Naive thymus-derived CD8-positive, alpha-beta T cell (primary cell): ENCODE measurements at regions not wholly inside any gene's neighbourhood (a gene's known extent, or its start where the extent isn't known, plus 50 kb on each side); places are given as distances from the start of the nearest gene placed in this dataset.
"Not testable (repeated sequence)": the region's sequence is repeated elsewhere in the genome, so short reads cannot be mapped to it uniquely, and the experiment has no call there.

Source experiments
- ATAC-seq, 2 donors: fragments of 150-1000 bp; cut with Tn5 transposase in 1 of 2; sonication (Bioruptor Pico), chemical (Tn5 transposase) in 1 of 2; 1 replicate in 1 of 2; 2 replicates in 1 of 2; pipeline ENCODE4 v1.10.0; 2021; ENCODE audit warnings: mild to moderate bottlenecking in 2 of 2, moderate library complexity in 2 of 2
- POLR2A ChIA-PET: fragments of 350-600 bp; sonication (Branson Sonifier 250); formaldehyde crosslinking; loops from one replicate; lab custom pipeline; 2021; ENCODE audit warnings: antibody characterized with exemption; lab: Charles Lee
- DNase-seq, 10 donors: peaks; one replicate each; pipeline versions ENCODE4 v3.0.0 to v3.0.0-alpha.2; 2020 to 2022
- H3K27ac Mint-ChIP-seq, 10 donors: one replicate each; pipeline ENCODE4 v1.8.0; 2020 to 2022; ENCODE audit warnings: mild to moderate bottlenecking in 10 of 10, mixed read lengths in 10 of 10, moderate library complexity in 4 of 10, inconsistent platforms in 1 of 10
- H3K27me3 Mint-ChIP-seq, 5 donors: one replicate each; pipeline ENCODE4 v1.8.0; 2021 to 2022; ENCODE audit warnings: mixed read lengths in 5 of 5
- H3K36me3 Mint-ChIP-seq, 3 donors: one replicate each; pipeline ENCODE4 v1.8.0; 2020 to 2022; ENCODE audit warnings: mixed read lengths in 3 of 3, mild to moderate bottlenecking in 2 of 3, inconsistent platforms in 1 of 3
- H3K4me1 Mint-ChIP-seq, 4 donors: one replicate each; pipeline ENCODE4 v1.8.0; 2021 to 2022; ENCODE audit warnings: mixed read lengths in 4 of 4
- H3K4me3 Mint-ChIP-seq, 10 donors: one replicate each; pipeline ENCODE4 v1.8.0; 2020 to 2022; ENCODE audit warnings: mild to moderate bottlenecking in 10 of 10, mixed read lengths in 10 of 10, moderate library complexity in 6 of 10, inconsistent platforms in 1 of 10
- H3K9me3 Mint-ChIP-seq, 9 donors: one replicate each; pipeline ENCODE4 v1.8.0; 2020 to 2022; ENCODE audit warnings: mixed read lengths in 9 of 9, mild to moderate bottlenecking in 3 of 9, inconsistent platforms in 1 of 9, moderate library complexity in 1 of 9

DNA sequence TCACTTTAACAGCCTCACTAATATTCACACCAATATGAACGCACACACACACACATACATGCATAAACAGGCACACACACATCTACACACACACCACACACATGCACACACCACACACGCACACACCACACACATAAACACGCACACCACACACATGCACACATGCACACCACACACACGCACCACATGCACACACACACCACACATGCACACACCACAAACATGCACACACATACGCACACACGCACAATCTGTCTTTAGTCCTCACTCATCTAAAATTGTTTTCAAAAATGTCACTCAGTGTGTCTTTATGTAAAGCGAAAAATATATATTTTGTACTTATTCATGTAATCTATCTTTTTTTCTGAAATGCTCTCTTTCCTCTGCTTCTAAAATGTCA lies 158.1 kb upstream of the SGCG start:
- no peaks in the 10 kb centered on the region for H3K9me3 Mint-ChIP-seq
- POLR2A ChIA-PET: no interaction called here
- H3K36me3 Mint-ChIP-seq: no peaks in the 10 kb centered on the region
- no peak for ATAC-seq
- H3K4me3 Mint-ChIP-seq: no peak overlapping the region
- peaks cover 0 to 23% (median 8%) of the 10 kb centered on the region in 5 donors for H3K27me3 Mint-ChIP-seq
- no peak overlapping the region for H3K27ac Mint-ChIP-seq
- DNase-seq: no peak
- H3K4me1 Mint-ChIP-seq: peaks cover 0 to 6% (median 0%) of the 10 kb centered on the region in 4 donors

DNA sequence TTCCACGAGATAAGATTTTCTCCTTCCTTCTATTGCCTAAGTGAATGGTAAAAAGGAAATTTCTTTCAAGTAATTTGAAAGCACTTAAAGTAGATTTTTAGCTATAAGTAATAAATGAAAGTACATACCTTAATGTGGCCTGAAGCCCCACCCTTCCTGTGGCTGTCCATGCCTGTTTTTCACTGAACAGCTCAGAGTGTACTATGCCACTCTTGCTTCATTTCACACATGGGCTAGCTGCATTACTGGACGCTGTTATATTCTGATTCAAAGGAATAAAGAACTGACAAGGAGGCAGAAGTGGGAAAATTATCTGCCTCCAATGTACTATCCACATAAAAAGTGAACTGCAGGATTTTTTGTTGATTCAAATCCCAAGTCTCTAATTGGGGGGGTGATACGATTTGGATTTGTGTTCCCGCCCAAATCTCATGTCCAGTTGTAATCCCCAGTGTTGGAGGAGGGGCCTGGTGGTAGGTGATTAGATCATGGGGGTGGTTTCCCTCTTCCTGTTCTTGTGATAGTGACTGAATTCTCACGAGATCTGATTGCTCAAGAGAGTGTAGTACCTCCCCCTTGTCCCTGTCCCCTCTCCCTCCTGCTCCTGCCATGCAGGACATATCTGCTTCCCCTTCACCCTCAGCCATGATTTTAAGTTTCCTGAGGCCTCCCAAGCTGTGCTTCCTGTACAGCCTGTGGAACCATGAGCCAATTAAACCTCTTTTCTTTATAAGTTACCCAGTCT lies 154.7 kb upstream of the SGCG start:
- DNase-seq (no peak), ATAC-seq (no peak)
- POLR2A ChIA-PET: no interaction called here
- H3K36me3 Mint-ChIP-seq: no peaks in the 10 kb centered on the region
- no peaks in the 10 kb centered on the region for H3K9me3 Mint-ChIP-seq
- no peak overlapping the region for H3K4me3 Mint-ChIP-seq
- H3K27me3 Mint-ChIP-seq: peaks cover 2 to 28% (median 11%) of the 10 kb centered on the region in 5 donors
- H3K4me1 Mint-ChIP-seq: peaks cover 0 to 6% (median 0%) of the 10 kb centered on the region in 4 donors
- H3K27ac Mint-ChIP-seq: no peak overlapping the region

DNA sequence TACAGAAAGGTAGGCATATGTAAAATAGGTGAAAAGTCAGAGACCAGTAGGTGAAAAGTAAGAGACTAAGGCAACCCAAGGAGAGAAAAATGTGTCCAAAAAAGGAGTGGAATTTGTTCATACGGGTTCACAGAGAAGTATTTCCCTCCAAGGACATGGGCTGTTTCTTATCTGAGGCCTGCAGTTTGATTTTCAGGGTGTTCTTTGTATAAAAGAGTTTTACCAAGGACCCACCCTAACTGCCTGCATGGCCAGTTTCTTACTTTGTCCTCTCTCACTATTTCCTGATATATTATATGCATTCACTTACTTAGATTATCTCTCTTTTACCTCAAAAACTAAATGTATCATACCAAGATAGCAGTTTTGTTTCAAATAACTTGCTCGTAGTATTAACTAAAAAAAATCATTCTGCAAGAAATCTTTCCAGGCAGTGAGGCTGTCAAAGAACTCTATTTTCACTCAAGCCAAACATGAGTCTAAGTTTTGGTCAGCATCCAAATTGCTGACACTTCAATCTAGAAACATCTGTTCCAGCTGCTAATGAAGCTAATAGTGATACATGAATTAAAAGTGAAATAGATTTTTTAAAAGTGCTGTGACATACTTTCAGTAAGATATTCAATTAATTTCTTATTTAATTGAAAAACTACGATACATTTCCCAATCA lies 141.4 kb upstream of the SGCG start:
- DNase-seq (no peak), ATAC-seq (no peak)
- no peaks in the 10 kb centered on the region for H3K9me3 Mint-ChIP-seq
- H3K36me3 Mint-ChIP-seq: no peaks in the 10 kb centered on the region
- no peaks in the 10 kb centered on the region for H3K4me1 Mint-ChIP-seq
- H3K27me3 Mint-ChIP-seq: peaks cover 0 to 6% (median 2%) of the 10 kb centered on the region in 5 donors
- POLR2A ChIA-PET: no interaction called here
- H3K4me3 Mint-ChIP-seq: no peak overlapping the region
- H3K27ac Mint-ChIP-seq: no peak overlapping the region

DNA sequence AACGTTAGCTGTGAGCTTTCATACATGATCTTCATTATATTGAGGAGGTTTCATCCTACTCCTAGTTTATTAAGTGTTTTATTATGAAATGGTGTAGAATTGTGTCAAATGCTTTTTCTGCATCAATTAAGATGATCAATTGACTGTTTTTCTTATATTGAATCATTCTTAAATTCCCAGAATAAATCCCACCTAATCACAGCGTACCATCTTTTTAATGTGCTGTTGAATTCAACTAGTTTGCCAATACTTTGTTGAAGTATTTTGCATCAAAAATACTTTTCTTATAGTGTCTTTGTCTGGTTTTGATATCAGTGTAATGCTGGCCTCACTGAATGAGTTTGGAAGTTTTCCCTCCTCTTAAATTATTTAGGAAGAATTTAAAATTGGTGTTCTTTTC lies 138.6 kb upstream of the SGCG start:
- Mint-ChIP-seq H3K9me3 (peaks cover 0 to 5% (median 0%) of the 10 kb centered on the region in 9 donors), H3K4me3 (no peak overlapping the region), H3K36me3 (no peaks in the 10 kb centered on the region), H3K4me1 (no peaks in the 10 kb centered on the region), H3K27ac (no peak overlapping the region), H3K27me3 (peaks cover 1 to 11% (median 5%) of the 10 kb centered on the region in 5 donors)
- ATAC-seq (no peak), DNase-seq (no peak)
- POLR2A ChIA-PET: no interaction called here

DNA sequence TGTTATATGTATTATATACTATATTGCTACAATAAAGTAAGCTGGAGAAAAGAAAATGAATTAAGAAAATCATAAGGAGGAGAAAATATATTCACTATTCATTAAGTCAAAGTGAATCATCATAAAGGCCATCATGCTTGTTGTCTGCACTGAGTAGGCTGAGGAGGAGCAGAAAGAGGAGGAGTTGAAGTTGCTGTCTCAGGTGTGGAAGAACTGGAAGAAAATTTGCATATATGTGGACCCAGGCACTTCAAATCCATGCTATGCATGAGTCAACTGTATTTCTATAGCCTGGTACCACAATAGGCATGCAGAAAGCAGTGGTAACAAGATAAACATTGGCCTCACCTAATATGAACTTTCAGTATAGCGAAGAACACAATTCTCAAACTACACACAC lies 135.9 kb upstream of the SGCG start:
- POLR2A ChIA-PET: no interaction called here
- Mint-ChIP-seq H3K4me1 (no peaks in the 10 kb centered on the region), H3K4me3 (no peak overlapping the region), H3K27ac (no peak overlapping the region), H3K36me3 (no peaks in the 10 kb centered on the region), H3K27me3 (peaks cover 0 to 11% (median 5%) of the 10 kb centered on the region in 5 donors), H3K9me3 (peaks cover 0 to 6% (median 0%) of the 10 kb centered on the region in 9 donors)
- ATAC-seq (no peak), DNase-seq (no peak)

DNA sequence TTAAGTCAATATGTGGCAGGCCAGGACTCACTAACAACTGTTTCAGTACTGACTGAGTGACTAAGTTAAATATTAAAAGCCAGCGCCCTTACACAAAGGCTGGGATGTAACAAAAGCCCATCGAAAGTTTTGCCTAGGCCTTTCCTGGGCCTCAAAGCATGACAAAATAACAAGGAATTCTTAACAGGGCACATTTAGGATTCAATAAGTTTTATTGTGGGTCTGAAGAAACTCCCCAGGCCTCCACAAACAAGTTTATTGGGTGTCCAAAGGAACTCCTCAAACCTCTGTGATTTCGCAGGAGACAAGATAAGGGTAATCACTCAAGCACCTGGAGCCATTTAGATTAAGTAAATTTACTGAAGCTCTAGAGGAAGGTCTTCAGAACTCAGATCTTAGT lies 130.7 kb upstream of the SGCG start:
- H3K4me1 Mint-ChIP-seq: no peaks in the 10 kb centered on the region
- H3K36me3 Mint-ChIP-seq: no peaks in the 10 kb centered on the region
- DNase-seq: no peak
- POLR2A ChIA-PET: no interaction called here
- H3K9me3 Mint-ChIP-seq: peaks cover 0 to 6% (median 0%) of the 10 kb centered on the region in 9 donors
- H3K27me3 Mint-ChIP-seq: peaks cover 0 to 7% (median 0%) of the 10 kb centered on the region in 5 donors
- ATAC-seq: no peak
- no peak overlapping the region for H3K27ac Mint-ChIP-seq
- no peak overlapping the region for H3K4me3 Mint-ChIP-seq

DNA sequence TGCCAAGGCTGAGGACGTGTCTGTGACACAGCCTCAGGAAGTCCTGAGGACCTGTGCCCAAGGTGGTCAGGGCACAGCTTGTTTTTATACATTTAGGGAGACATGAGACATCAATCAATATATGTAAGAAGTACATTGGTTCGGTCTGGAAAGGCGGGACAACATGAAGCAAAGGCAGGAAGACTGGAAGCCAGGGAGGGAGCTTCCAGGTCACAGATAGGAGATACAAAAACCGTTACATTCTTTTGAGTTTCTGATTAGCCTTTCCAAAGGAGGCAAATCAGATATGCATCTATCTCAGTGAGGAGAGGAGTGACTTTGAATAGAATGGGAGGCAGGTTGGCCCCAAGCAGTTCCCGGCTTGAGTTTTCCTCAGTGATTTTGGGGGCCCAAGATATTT lies 127.1 kb upstream of the SGCG start:
- H3K4me1 Mint-ChIP-seq, H3K9me3 Mint-ChIP-seq, H3K4me3 Mint-ChIP-seq: not testable (repeated sequence)

DNA sequence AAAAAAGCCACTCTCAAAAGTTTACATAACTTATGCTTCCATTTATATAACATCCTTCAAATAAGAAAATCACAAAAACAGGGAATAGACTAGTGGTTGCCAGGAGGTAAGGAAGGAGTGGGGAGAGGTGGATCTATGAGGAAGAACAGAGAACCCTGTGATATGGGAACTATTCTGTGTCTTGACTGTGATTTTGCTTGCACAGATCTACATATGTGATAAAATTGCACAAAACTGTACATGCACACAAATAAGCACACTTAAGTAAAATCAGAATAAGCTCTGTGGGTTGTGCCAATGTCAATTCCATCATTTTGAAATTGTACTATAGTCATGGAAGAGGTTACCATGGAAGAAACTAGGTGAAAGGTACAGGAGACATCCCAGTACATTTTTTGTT lies 121.6 kb upstream of the SGCG start:
- DNase-seq: peak in 1 of 10 donors; percentile 10
- no peak for ATAC-seq
- Mint-ChIP-seq H3K4me3 (no peak overlapping the region), H3K9me3 (peaks cover 0 to 5% (median 0%) of the 10 kb centered on the region in 9 donors), H3K4me1 (no peaks in the 10 kb centered on the region), H3K36me3 (no peaks in the 10 kb centered on the region), H3K27me3 (peaks cover 0 to 13% (median 0%) of the 10 kb centered on the region in 5 donors), H3K27ac (no peak overlapping the region)
- POLR2A ChIA-PET: no interaction called here

More for the DNA sequence above, 127.1 kb upstream of the SGCG start:
- H3K36me3 Mint-ChIP-seq, H3K27ac Mint-ChIP-seq, DNase-seq, POLR2A ChIA-PET, ATAC-seq: not testable (repeated sequence)
- peaks cover 0 to 13% (median 0%) of the 10 kb centered on the region in 5 donors for H3K27me3 Mint-ChIP-seq

DNA sequence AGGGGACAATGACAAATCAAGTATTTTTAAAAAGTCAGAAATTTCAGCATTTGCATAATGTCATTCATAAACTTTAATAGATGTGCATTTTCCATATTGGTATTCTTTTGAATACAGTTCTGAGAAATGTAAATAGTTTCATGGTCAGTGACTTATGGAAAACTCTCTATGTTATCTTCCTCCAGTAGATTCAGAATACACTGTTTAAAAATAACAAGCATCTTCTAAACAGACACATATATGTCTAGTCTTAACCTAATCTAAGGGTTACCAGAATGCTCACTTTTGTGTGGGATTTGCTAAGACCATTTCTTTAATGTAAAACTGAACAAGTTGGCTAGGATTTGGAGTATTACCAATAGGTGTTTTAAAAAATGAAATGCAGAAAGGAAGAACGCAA lies 119.8 kb upstream of the SGCG start:
- Mint-ChIP-seq H3K27ac (no peak overlapping the region), H3K4me1 (no peaks in the 10 kb centered on the region)
- POLR2A ChIA-PET: no interaction called here

DNA sequence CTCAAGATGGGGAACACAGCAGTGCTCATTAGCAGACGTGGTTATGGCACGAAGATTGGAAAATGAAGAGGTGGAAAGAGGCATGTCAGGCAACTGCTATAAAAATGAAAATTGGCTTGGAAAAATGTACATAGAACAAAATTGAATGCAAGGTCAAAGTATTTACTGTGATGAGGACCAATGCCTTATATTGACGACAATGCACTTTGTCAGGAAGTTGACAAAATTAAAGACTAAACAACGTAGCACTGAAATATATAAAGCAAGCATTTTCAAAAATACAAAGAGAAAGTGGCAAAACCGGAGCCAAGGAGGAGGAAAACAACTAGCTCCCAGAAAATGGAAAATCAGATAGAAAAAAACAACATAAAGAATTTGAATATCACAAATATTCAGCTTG lies 113.7 kb upstream of the SGCG start:
- POLR2A ChIA-PET: no interaction called here

More for the DNA sequence above, 119.8 kb upstream of the SGCG start:
- Mint-ChIP-seq H3K27me3 (peaks cover 0 to 8% (median 0%) of the 10 kb centered on the region in 5 donors), H3K4me3 (no peak overlapping the region), H3K36me3 (no peaks in the 10 kb centered on the region), H3K9me3 (peaks cover 0 to 5% (median 0%) of the 10 kb centered on the region in 9 donors)
- ATAC-seq: no peak
- peak in 1 of 10 donors; percentile 7 for DNase-seq

DNA sequence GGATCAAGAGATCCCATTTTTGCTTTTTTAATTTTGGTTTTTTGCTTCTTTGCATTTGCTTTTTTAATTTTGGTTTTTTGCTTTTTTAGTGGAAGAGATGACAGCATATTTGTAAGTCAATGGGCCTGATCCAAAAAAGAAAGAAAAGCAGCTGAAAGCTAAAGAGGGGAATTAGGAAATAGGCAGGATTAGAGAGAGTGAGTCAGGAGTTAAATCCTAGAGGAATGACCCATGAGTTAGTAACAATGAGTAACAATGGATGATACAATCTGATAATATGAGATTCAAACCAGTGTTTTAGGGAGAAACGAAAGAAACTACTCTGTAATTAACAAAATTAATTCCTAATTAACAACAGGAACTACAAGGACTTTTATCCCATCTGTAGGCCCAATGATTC lies 111.2 kb upstream of the SGCG start:
- Mint-ChIP-seq H3K4me1 (no peaks in the 10 kb centered on the region), H3K27ac (no peak overlapping the region), H3K9me3 (peaks cover 0 to 6% (median 2%) of the 10 kb centered on the region in 9 donors), H3K36me3 (no peaks in the 10 kb centered on the region), H3K27me3 (peaks cover 0 to 5% (median 3%) of the 10 kb centered on the region in 5 donors), H3K4me3 (no peak overlapping the region)
- no peak for DNase-seq
- no peak for ATAC-seq
- POLR2A ChIA-PET: no interaction called here

More for the DNA sequence above, 113.7 kb upstream of the SGCG start:
- DNase-seq: no peak
- no peak for ATAC-seq
- Mint-ChIP-seq H3K9me3 (peaks cover 0 to 6% (median 2%) of the 10 kb centered on the region in 9 donors), H3K36me3 (no peaks in the 10 kb centered on the region), H3K4me1 (no peaks in the 10 kb centered on the region), H3K4me3 (no peak overlapping the region), H3K27ac (no peak overlapping the region), H3K27me3 (peaks cover 0 to 5% (median 3%) of the 10 kb centered on the region in 5 donors)

DNA sequence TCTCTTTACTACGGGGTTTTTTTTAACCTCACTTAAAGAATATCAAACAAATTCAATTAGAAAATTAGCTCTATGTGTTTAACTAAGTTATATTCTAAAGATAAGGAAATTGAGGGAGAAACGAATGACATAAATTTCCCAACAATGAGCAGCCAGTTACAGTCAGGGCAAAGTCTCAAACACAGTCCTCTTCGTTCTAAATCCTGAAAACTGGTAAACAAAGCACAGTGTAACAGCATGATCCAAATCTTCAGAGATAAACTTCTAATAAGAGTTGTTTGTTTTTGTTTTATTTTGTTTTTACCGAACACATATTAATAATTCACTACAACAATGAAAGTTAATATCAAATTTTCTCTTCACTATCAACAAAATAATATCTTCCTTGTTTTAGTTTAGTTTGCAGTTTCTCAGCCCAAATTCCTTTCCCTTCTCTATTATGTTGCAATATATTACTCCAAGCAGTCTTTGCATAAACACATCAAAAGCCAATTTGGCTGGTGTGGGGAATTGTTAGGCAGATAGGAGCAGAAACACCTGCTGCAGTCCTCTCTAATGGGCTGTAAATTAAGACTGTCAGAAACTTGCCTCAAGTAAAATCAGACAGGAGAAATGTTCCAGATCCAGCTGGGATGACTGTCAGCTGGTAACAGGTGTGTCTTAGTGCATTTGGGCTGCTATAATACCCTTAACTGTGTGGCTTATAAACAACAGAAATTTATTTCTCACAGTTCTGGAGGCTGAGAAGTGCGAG lies 106.5 kb upstream of the SGCG start:
- Mint-ChIP-seq H3K9me3 (peaks cover 0 to 8% (median 2%) of the 10 kb centered on the region in 9 donors), H3K4me1 (no peaks in the 10 kb centered on the region), H3K27ac (no peak overlapping the region), H3K27me3 (peaks cover 0 to 4% (median 0%) of the 10 kb centered on the region in 5 donors), H3K36me3 (no peaks in the 10 kb centered on the region), H3K4me3 (no peak overlapping the region)
- ATAC-seq: no peak
- POLR2A ChIA-PET: no interaction called here
- no peak for DNase-seq

DNA sequence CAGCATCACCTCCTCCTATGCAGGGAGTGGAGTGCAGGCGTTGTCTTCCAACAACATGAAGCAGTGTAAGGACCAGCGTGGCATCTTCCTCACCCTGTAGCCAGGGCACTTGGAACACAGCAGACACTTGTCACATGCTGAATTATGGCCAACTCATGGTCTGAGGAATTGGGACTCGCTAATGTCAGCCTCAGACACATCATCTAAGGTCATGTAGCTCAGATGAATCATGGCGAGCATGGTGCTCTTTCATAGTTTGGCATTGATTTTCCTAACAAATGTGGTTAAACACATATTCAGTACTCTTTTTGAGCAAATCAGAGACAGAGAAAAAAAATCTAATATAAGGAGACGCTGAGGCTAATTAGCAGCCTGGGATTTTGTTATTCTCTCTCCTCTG lies 99.6 kb upstream of the SGCG start:
- Mint-ChIP-seq H3K9me3 (peaks cover 0 to 8% (median 0%) of the 10 kb centered on the region in 9 donors), H3K4me1 (no peaks in the 10 kb centered on the region), H3K4me3 (no peak overlapping the region), H3K27ac (no peak overlapping the region), H3K36me3 (peaks cover 0 to 2% (median 0%) of the 10 kb centered on the region in 3 donors), H3K27me3 (peaks cover 1 to 17% (median 10%) of the 10 kb centered on the region in 5 donors)
- ATAC-seq (no peak), DNase-seq (no peak)
- POLR2A ChIA-PET: no interaction called here
